T1000 (cell line): ENCODE measurements at regions not wholly inside any gene's neighbourhood (a gene's known extent, or its start where the extent isn't known, plus 50 kb on each side); places are given as distances from the start of the nearest gene placed in this dataset.
A peak's percentile ranks its signal among the peaks of the same experiment; 100 is the strongest.
"Not testable (repeated sequence)": the region's sequence is repeated elsewhere in the genome, so short reads cannot be mapped to it uniquely, and the experiment has no call there.

Experiments used
- DNase-seq: peaks from one replicate; lab custom pipeline; 2025; ENCODE audit warnings: mixed read lengths; lab: John Stamatoyannopoulos, UW

DNA sequence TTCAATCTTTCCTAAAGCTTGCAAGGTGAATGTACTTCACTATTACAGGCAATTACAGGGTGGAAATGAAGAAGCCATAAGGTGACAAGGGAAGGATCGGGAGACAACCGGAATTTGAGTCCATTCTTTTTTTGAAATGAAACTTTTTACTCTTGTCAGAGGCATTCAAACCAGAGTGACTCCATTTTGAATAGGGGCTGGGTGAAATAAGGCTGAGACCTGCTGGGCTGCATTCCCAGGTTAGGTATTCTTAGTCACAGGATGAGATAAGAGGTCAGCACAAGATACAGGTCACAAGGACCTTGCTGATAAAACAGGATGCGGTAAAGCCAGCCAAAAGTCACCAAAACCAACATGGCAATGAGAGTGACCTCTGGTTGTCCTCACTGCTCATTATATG lies 363.3 kb downstream of the TYW1 start:
- DNase-seq: no peak

DNA sequence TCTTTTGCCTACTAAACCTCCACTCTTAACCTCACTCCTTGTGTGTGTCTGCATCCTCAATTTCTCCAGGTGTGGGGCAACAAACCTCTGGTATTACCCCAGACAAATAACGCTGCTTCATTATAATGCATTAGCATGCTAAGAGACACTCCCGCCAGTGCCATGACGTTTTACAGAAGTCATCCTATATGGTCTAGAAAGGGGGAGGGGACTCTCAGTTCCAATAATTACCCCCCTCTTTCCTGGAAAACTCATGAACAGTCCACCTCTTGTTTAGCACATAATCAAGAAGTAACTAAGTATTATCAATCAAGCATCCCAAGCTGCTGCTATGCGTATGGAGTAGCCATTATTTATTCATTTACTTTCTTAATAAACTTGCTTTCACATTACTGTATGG lies 364.5 kb downstream of the TYW1 start:
- no peak for DNase-seq

DNA sequence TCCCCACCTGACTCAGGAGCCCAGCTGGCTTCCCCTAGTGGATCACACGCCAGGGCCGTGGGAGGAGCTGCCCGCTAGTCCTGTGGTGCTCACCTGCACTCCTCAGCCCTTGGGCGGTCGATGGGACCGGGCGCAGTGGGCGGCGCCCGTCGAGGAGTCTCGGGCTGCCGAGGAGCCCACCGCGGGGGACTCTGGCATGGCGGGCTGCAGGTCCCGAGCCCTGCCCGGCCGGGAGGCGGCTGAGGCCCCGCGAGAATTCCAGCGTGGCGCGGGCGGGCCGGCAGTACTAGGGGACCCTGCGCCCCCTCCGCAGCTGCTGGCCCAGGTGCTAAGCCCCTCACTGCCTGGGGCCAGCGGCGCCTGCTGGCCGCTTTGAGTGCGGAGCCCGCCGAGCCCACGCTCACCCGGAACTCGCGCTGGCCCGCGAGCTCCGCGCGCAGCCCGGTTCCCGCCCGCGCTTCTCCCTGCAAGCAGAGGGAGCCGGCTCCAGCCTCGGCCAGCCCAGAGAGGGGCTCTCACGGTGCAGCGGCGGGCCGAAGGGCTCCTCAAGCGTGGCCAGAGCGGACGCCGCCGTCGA lies 367.9 kb downstream of the TYW1 start:
- DNase-seq: no peak

DNA sequence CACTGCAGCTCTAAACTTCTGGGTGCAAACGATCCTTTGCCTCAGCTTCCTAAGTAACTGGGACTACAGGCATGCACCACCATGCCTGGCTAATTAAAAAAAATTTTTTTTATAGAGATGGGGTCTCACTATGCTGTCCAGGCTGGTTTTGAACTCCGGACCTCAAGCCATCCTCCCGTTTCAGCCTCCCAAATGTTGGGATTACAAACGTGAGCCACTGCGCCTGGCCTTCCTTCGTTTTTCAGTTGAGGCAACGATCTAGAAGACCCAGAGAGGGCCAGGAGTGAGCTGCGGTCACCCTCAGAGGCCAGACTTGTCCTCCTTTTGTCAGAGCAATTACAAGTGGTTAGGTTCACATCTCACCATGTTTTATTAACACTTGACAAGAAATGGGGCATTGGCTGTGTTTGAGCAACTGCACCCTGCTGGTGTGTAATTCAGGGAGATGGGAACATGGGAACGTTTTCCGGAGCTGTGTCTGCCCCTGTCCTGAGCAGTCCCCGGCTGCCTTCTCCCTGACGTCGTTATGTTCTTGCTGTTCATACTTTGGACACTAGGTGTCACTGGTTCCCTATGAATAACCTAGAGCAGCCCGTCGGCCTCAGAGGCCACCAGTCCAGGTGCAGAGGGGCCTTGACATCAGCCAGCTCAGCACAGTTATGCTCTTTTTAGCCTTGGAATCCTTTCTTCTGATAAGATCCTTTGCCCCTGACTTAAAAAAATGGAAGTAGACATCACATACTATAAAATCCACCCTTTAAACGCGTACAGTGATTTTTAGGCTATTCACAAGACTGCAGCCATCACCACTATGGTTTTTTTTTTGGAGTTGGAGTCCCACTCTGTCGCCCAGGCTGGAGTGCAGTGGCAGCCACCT lies 375.0 kb downstream of the TYW1 start:
- DNase-seq: peak; percentile 42

DNA sequence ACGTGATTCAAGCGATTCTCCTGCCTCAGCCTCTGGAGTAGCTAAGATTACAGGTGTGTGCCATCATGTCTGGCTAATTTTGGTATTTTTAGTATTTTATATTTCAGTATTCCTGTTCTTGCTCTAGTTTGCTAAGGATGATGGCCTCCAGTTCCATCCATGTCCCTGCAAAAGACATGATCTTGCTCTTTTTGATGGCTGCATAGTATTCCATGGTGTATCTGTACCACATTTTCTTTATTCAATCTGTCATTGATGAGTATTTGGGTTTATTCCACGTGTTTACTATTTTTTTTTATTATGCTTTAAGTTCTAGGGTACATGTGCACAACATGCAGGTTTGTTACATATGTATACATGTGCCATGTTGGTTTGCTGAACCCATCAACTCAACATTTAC lies 376.8 kb downstream of the TYW1 start:
- DNase-seq: not testable (repeated sequence)

DNA sequence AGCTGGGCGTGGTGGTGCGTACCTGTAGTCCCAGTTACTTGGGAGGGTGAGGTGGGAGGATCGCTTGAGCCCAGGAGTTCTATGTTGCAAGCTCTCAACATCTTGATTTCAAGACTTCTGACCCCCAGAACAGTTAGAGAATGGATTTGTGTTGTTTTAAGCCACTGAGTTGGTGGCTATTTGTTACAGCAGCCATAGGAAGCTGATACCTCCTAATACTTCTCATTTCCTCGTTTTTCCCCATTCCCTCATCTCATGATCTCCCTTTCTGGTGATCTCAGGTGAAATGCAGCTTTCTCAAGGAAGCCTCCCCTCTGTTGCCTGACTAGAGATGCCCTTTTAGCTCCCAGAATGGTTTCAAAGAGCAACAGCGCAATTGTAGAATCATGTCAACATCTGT lies 378.8 kb downstream of the TYW1 start:
- no peak for DNase-seq

DNA sequence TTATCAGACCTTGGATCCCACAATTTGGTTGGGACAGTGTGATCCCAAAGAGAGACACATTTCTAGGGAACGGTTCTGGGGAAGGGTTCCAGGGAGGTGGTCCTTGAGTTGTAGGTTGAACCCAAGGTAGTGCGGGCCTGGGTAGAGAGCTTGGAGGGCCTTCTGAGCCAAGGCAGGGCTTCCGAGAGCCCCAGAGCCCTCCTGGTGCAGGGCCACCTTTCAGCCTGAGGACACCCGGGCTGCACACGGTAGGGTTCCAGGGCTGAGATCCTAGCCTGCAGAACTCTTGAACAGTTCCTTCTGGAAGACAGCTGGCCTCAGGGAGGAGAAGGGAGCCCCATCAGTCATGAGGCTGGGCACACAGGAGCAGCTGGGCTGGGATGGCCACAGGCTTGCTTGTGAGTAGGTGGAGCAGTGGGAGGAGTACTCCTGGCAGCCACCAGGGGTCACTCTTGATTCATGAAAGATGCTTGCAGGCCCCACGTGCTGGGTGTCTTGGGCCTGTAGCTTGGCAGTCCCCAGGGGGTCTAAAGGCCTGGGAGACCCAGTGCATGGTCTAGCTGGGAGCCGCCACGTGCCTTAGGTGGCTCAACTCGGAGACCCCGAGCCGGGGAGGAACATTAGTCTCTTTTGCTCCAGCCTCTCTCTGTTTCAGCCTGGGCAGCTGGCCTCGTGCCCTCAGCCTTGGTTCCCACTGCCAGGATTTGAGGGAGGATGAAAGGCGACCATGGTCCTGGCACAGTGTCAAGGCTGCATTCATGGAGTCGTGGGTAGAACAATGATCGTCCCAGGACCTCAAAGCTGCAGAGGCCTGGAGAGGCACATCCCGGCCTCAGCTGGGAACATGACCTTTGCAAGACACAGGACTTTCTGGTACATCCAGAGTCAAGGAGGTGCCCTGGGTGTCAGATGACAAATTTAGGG lies 381.6 kb downstream of the TYW1 start:
- no peak for DNase-seq

DNA sequence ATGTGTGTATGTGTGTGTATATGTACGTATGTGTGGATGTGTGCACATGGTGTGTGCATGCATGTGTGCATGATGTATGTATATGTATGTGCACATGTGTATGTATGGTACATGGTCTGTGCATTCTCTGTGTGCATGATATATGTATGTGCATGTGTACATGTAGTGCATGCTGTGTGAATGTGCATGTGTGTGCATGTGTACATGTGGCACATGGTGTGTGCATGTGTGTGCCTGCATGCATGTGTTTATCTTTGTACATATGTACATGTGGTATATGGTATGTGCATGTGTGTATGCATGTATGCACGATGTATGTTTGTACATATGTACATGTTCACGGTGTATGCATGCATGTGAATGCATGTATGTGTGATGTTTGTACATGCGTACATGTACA lies 383.7 kb downstream of the TYW1 start:
- DNase-seq: no peak

DNA sequence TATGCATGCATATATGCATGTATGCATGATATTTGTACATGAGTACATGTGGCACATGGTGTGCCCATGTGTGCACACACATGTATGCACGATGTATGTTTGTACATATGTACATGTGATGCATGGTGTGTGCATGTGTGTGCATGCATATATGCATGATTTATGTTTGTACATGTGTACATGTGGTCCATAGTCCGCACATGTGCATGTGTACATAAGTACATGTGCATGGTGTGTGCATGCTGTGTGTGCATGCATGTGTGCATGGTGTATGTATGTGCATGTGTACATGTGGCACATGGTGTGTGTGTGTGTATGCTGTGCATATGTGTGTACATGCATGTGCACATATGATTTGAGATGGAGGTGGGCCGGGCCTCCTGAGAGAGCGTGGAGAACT lies 384.2 kb downstream of the TYW1 start:
- no peak for DNase-seq

DNA sequence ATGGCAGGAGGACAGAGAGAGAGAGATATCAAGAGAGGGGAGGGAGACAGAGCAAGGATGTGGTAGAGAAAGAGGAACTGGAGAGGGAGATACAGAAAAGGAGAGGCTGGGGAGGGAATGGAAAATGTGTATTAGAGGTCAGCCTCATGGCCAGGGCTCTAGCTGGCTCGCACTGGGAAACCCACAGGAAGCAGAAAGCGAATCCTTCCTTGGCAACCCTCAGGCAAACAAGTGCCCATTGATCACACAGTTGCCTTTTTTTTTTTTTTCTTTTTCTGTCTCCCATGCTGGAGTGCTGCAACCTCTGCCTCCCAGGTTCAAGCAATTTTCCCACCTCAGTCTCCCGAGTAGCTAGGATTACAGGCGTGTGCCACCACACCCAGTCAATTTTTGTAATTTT lies 391.2 kb downstream of the TYW1 start:
- DNase-seq: no peak

DNA sequence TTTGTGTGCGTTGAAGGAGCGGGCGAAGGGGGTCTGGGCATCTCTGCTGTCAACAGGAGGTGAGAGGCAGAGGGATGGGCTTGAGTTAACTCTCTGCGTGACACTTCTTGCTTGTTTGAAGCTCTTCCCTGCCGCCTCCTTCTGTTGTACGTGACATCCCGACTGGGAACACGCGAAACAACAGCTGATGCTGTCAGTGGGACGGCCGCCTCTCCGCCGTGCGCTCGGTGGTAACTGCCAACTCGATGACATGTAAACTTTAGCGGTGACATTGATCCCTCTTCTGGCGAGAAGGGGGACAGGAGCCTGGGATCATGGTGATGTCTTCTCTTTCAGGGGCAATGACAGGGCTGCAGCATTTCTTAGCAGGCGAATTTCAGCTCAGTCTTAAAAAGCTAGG lies 394.5 kb downstream of the TYW1 start:
- no peak for DNase-seq

DNA sequence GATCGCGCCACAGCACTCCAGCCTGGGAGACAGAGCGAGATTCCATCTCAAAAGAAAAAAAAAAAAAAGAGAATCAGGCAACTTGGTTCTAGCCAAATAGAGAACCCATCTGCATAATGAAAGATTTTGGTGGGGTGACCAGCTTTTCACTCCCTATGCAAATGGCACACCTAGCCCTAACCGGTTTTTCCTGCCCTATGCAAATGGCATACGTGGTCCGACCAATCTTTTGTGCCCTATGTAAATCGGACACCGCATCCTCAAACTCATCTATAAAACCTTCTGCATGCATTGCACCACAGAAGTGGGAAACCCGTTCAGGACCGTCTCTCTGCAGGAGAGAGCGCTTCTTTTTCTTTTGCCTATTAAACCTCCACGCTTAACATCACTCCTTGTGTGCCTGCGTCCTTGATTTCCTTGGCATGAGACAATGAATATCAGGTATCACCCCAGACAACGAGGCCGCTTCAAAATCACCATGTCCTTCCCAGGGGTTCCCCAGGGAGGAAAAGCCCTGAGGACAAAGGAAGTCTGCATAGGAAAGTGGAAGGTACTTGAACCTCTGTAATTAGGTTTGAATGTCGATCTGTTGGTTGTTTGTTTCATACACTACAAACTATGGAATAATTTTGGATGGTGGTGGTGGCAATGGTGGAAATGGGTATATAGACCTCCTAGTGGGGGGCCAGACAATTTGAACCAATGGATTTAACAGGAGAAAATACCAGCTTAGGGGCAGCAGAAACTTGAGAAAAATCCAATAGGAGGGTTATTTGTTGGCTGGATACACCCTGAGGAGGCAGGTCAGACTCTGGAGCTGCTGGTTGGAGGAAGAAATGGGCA lies 396.2 kb downstream of the TYW1 start:
- DNase-seq: no peak

DNA sequence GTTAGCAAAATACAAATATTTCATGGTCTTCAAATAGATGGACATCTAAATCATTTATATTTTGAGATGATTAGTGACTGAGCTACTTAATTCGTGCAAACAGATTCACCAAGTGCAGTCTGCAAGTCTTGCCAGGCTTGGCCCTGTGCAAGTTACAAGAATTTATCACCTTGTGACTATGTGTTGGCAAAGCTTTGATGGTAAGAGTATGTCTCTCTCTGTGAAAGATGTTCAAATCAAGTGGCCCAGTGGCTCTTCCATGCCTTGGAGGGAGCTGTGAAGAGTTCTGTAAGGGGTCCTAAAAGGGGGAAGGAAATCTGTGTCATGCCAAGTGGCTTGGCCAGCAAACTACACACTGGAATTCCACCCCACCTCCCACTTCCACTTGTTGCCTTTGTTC lies 397.3 kb downstream of the TYW1 start:
- no peak for DNase-seq

DNA sequence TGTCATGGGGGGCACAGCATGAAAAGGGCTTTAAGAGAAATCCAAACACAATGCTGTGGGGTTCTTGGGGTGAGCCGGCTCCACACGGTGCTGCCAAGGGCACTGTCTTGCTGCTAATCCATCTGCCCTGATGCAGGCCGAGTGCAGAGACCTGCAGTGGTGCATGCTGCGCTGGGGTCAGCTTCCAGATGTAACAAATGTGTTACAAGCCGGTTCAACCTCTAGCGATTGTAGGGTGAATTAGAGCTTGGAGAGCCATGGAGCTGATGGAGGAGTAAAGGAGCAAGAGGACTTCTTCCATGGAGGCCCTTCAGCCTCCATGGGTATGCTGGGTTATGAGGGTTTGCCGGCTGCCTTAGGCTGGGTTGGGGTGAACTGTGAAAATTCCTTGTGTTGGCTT lies 402.3 kb downstream of the TYW1 start:
- DNase-seq: no peak

DNA sequence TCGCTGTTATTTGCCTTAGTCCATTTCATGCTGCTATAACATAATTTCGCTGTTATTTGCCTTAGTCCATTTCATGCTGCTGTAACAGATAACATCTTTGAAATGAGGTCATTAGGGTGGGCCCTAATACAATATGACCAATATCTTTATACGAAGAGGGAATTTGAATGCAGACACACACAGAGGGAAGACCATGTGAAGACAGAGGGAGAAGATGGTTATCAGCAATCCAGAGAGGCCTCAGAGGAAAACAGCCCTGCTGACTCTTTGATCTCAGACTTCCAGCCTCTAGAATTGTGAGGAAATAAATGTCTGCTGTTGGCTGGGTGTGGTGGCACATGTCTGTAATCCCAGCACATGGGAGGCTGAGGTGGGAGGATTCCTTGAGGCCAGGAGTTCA lies 404.9 kb downstream of the TYW1 start:
- no peak for DNase-seq

DNA sequence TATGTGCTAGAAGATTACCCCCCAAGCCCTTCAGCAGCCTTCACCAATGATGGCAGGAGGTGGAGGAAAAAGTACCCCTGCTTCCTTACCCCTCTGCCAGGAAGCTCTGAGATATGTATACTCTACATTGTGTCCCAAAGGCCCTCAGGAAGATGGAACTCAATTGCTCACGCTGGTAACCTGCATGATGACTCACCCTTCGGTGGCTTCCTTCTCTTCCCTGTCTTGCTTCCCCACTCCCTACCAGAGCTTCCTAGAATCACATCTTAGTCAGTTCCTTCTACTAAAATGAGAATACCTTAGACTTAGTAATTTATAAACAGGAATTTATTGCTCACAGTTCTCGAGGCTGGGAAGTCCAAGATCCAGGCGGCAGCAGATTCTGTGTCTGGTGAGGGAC lies 405.6 kb downstream of the TYW1 start:
- no peak for DNase-seq

DNA sequence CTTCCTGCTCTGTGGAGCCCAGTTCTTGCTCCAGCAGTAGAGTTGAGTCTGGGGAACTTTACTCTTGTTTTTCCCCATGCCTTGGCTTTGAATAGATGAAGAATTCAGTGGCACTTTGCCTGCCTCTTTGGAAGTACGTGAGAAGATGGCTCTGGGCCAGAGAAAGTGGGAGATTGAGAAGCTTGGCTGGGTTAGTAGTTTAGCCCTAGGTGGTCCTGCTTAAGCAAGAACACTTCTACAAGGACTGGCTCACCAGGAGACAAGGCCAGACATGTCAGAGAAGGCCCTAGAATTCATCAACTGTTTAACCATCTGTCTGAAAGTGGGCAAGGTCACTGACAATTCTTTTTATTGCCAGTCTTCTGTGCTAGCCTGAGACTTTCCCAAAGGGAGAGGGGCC lies 410.3 kb downstream of the TYW1 start:
- DNase-seq: no peak

DNA sequence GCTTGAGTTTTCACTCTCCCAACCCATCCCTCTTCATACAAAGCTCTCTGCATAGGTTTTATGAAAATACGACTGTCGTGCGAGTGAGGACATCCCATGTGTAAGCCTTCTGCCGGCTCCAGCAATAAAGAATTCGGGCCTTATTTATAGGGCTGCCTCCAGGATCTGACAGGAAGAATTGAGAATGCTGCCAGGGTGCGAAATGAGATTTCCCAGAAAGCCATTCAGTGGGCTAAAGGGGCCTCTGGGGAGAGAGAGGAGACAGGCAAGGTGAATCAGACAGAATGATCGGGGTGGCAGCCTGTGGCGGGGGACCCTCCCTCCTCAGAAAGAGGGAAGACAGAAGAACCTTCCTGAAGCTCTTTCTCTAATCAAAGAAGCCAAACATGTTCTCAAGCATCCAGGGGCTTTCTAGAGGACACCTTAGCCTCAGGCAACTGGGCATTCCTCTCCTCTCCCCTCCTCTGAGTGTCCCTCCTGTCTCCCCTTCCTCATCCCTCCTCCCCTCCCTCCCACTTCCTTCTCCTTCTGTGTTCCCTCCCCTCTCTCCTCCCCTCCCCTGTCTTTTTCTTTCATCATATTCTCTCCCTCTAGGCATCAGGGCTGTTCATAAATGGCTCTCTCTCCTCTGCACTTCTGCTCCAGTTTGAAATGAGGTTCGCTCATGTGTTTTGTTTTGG lies 410.9 kb downstream of the TYW1 start:
- no peak for DNase-seq

DNA sequence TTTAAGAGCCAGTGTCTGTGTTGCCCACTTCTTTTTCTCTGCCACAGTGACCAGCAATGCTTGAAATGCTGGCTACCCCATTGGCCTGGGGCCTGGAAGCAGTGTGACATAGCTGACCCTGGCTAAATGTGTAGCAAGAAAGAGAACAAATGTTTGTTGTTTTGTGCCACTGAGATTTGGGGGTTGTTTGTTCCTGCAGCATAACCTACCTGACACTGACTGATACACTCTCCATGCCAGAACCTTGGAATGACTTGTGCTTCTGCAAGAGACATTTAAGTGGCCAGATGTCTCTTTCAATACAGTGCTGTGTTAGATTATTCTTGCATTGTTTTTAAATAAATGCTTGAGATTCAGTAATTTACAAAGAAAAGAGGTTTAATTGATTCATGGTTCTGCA lies 411.5 kb downstream of the TYW1 start:
- DNase-seq: no peak

DNA sequence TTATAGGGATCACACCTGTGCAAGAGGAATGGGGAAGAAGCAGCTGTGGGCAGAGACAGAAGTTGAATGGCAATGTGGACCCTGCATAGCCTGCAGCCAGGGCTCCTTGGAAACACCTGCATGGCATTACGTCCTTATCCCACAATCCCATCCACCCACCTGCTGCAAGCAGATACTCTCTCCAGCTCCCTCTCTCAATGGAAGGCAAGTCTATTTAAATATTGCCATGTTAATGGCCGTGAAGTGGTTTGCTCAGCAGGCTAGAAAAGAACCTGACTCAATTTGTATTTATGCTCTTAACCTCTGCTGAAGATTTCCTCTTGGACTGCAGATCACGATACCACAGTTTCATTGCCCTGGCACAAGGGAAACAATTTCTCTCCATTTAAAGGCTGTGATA lies 417.0 kb downstream of the TYW1 start:
- no peak for DNase-seq

DNA sequence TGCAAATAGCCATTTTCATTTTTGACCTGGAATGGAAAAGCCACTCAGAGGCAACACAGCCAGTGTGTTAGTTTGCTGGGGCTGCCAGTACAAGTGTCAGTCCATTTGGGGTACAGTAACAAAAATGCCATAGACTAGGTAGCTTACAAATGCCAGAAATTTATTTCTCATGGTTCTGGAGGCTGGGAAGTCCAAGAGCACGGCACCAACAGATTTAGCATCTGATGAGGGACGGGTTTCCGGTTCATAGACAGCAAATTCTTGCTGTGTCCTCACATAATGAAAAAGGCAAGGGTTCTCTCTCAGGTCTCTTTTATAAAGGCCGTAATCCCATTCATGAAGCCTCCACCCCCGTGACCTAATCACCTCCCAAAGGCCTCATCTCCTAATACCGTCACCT lies 418.2 kb downstream of the TYW1 start:
- DNase-seq: no peak
